ENCODE measurements at regions not wholly inside any gene's neighbourhood (a gene's known extent, or its start where the extent isn't known, plus 50 kb on each side); places are given as distances from the start of the nearest gene placed in this dataset.

GRCh38 chr4:105058177-105058812 lies 88.4 kb upstream of the TET2 start:
- Histone ChIP-seq H3K27ac (no peak overlapping the region), H3K27me3 (no peaks in the 10 kb centered on the region), H3K4me1 (no peaks in the 10 kb centered on the region), H3K9me3 (no peaks in the 10 kb centered on the region), H3K4me3 (no peak overlapping the region), H3K36me3 (no peaks in the 10 kb centered on the region)
- TF ChIP-seq CTCF (IDR thresholded peaks at IDR 0.05), result no peak
- intact Hi-C loops (cut with DNase I; ENCODE audit: low total_unique reads), result no loop called here
- DNase-seq, result no peak

- Histone ChIP-seq H3K4me1 (no peaks in the 10 kb centered on the region), H3K27ac (no peak overlapping the region), H3K9me3 (no peaks in the 10 kb centered on the region), H3K4me3 (no peak overlapping the region), H3K27me3 (no peaks in the 10 kb centered on the region), H3K36me3 (no peaks in the 10 kb centered on the region)
- no peak for DNase-seq
- no peak for TF ChIP-seq CTCF (IDR thresholded peaks at IDR 0.05)
- intact Hi-C loops (cut with DNase I; ENCODE audit: low total_unique reads), result no loop called here
These were observed 87.3 kb upstream of the TET2 start for GRCh38 chr4:105059337-105059736.

DNA sequence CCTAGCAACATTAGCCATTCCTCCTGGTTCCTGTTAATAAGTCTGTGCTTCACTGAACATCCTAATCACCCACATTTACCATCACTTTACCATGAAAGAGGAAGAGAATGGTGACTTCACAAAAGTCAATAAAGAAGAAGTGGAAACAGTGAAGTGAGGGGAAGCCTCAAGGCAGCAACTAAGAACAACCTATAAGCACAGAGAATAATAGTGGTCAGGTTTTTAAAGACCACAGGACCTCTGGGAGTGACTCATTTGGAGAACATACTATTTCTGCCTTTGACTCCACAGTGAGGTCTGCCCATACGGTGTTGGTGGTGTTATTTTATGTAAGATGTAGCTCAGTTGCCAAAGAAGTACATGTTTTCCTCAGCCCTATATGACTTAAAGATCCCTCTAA lies 86.0 kb upstream of the TET2 start:
- H3K4me1 ChIP-seq, result no peaks in the 10 kb centered on the region
- H3K27ac ChIP-seq, result no peak overlapping the region
- H3K9me3 ChIP-seq, result no peaks in the 10 kb centered on the region
- H3K4me3 ChIP-seq, result no peak overlapping the region
- H3K36me3 ChIP-seq, result no peaks in the 10 kb centered on the region
- DNase-seq, result no peak
- no peak for TF ChIP-seq CTCF (IDR thresholded peaks at IDR 0.05)
- intact Hi-C loops (cut with DNase I; ENCODE audit: low total_unique reads), result no loop called here
- no peaks in the 10 kb centered on the region for H3K27me3 ChIP-seq

DNA sequence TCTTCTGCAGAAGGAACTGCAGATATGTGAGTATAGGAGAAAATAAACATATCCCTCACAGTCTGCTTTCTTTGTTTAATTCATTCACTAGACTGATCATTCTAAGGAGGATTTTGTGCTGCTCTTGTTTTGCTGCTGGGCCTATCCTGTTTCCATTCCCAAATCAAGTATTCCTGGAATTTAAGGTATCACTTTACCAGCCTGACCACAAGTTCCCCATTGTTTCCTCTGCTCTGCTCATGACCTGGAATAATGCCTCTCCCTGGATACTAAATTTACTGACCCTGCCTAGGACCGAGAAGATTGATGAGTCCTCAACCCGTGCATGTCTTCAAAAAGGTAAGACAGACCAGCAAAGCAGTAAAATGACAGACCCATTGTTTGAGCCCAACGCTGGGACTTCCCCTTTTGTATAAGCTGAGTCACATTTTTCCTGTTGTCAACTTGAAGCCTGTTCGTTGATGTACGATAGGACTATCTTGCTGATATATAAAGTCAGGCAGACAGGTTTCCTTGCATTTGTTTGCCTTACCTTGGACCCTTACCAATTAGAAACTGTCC lies 85.5 kb upstream of the TET2 start:
- Histone ChIP-seq H3K4me1 (no peaks in the 10 kb centered on the region), H3K27ac (no peak overlapping the region), H3K27me3 (no peaks in the 10 kb centered on the region), H3K4me3 (no peak overlapping the region), H3K36me3 (no peaks in the 10 kb centered on the region), H3K9me3 (no peaks in the 10 kb centered on the region)
- no peak for DNase-seq
- intact Hi-C loops (cut with DNase I; ENCODE audit: low total_unique reads), result no loop called here
- TF ChIP-seq CTCF (IDR thresholded peaks at IDR 0.05), result no peak

DNA sequence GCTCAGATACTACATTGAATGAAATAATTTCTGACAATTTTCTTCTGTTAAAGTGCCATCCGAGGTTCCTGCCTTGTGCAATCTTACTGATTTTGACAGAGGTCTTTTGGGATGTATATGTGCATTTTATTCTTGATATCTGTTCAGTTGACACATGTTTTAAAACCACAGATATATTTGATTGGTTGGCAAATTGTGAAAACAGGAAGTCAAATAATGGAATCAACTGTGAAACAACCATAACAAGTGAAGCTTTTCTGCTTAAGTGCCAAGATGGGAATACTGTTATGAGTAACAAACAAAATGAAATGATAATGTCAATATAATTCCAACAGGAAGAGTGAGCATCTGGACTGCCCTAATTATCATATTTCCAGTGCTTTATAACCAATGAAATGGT lies 84.9 kb upstream of the TET2 start:
- H3K4me3 ChIP-seq, result no peak overlapping the region
- DNase-seq, result no peak
- H3K27me3 ChIP-seq, result no peaks in the 10 kb centered on the region
- H3K27ac ChIP-seq, result no peak overlapping the region
- no peaks in the 10 kb centered on the region for H3K9me3 ChIP-seq
- no peak for TF ChIP-seq CTCF (IDR thresholded peaks at IDR 0.05)
- intact Hi-C loops (cut with DNase I; ENCODE audit: low total_unique reads), result no loop called here
- no peaks in the 10 kb centered on the region for H3K4me1 ChIP-seq
- no peaks in the 10 kb centered on the region for H3K36me3 ChIP-seq

GRCh38 chr4:105066401-105066800 lies 80.3 kb upstream of the TET2 start:
- Histone ChIP-seq H3K4me3 (no peak overlapping the region), H3K36me3 (no peaks in the 10 kb centered on the region), H3K27ac (no peak overlapping the region), H3K9me3 (no peaks in the 10 kb centered on the region), H3K27me3 (no peaks in the 10 kb centered on the region), H3K4me1 (no peaks in the 10 kb centered on the region)
- TF ChIP-seq CTCF (IDR thresholded peaks at IDR 0.05), result no peak
- DNase-seq, result no peak
- intact Hi-C loops (cut with DNase I; ENCODE audit: low total_unique reads), result no loop called here

Measured in tibial artery (tissue), 4 donors.